ENCODE measurements at regions not wholly inside any gene's neighbourhood (a gene's known extent, or its start where the extent isn't known, plus 50 kb on each side); places are given as distances from the start of the nearest gene placed in this dataset.

DNA sequence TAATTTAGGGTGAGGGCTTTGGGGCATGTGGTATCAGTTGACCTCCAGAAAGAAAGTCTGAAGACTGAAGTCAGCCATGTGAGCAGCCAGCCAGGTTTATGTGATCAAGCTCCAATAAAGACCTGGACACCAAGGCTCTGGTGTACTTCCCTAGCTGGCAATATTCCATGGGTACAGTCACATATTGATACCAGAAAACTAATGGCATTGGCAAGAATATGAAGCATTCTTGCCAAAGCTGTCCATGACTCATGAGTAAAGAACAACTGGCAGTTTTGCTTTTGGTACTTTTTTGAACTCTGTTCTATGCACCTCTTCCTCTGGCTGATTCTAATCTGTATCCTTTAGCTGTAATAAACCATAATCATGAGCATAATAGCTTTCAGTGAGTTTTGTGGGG is 415.3 kb upstream of the CAMK1G start:
- TF ChIP-seq, protein P1, sequence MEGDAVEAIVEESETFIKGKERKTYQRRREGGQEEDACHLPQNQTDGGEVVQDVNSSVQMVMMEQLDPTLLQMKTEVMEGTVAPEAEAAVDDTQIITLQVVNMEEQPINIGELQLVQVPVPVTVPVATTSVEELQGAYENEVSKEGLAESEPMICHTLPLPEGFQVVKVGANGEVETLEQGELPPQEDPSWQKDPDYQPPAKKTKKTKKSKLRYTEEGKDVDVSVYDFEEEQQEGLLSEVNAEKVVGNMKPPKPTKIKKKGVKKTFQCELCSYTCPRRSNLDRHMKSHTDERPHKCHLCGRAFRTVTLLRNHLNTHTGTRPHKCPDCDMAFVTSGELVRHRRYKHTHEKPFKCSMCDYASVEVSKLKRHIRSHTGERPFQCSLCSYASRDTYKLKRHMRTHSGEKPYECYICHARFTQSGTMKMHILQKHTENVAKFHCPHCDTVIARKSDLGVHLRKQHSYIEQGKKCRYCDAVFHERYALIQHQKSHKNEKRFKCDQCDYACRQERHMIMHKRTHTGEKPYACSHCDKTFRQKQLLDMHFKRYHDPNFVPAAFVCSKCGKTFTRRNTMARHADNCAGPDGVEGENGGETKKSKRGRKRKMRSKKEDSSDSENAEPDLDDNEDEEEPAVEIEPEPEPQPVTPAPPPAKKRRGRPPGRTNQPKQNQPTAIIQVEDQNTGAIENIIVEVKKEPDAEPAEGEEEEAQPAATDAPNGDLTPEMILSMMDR (IDR thresholded peaks at IDR 0.05), result no peak
- TF ChIP-seq POLR2AphosphoS5 (IDR thresholded peaks at IDR 0.05; ENCODE audit: insufficient read depth in 1 of 2, low read depth in 1 of 2) (no peak), POLR2A (IDR thresholded peaks at IDR 0.05) (no peak)
